Endothelial cell (in vitro differentiated cells): ENCODE measurements at regions not wholly inside any gene's neighbourhood (a gene's known extent, or its start where the extent isn't known, plus 50 kb on each side); places are given as distances from the start of the nearest gene placed in this dataset.

Source experiments
- DNase-seq: peaks from one replicate; pipeline ENCODE4 v3.0.0; 2021; ENCODE audit warnings: low spot score
- H3K27ac Mint-ChIP-seq: one replicate; pipeline ENCODE4 v1.8.0; 2021; ENCODE audit warnings: mixed read lengths, inconsistent platforms; ENCODE audit not compliant: unreplicated experiment
- H3K27me3 Mint-ChIP-seq: one replicate; pipeline ENCODE4 v1.8.0; 2021; ENCODE audit warnings: mild to moderate bottlenecking, moderate library complexity, mixed read lengths, inconsistent platforms; ENCODE audit not compliant: unreplicated experiment
- H3K36me3 Mint-ChIP-seq: one replicate; pipeline ENCODE4 v1.8.0; 2021; ENCODE audit warnings: mild to moderate bottlenecking, low read depth, mixed read lengths, inconsistent platforms; ENCODE audit not compliant: unreplicated experiment
- H3K4me1 Mint-ChIP-seq: one replicate; pipeline ENCODE4 v1.8.0; 2021; ENCODE audit warnings: mild to moderate bottlenecking, mixed read lengths, inconsistent platforms; ENCODE audit not compliant: unreplicated experiment
- H3K4me3 Mint-ChIP-seq: one replicate; pipeline ENCODE4 v1.8.0; 2021; ENCODE audit warnings: mild to moderate bottlenecking, mixed read lengths, inconsistent platforms; ENCODE audit not compliant: unreplicated experiment
- H3K9me3 Mint-ChIP-seq: one replicate; pipeline ENCODE4 v1.8.0; 2021; ENCODE audit warnings: mixed read lengths, inconsistent platforms; ENCODE audit not compliant: unreplicated experiment
- CTCF ChIP-seq: fragments of 200-600 bp; sonication (generic); IDR thresholded peaks from one replicate; pipeline ENCODE4 v1.5.0; 2021; ENCODE audit warnings: antibody characterized with exemption; ENCODE audit not compliant: unreplicated experiment

GRCh38 chr6:77151241-77151640 lies 312.1 kb downstream of the HTR1B start:
- no peak for TF ChIP-seq CTCF
- H3K36me3 Mint-ChIP-seq: no peaks in the 10 kb centered on the region
- H3K4me1 Mint-ChIP-seq: no peaks in the 10 kb centered on the region
- peaks cover 1% of the 10 kb centered on the region for H3K27me3 Mint-ChIP-seq
- H3K9me3 Mint-ChIP-seq: no peaks in the 10 kb centered on the region
- DNase-seq: no peak
- H3K27ac Mint-ChIP-seq: no peak overlapping the region
- no peak overlapping the region for H3K4me3 Mint-ChIP-seq

GRCh38 chr6:77150736-77151135 lies 312.6 kb downstream of the HTR1B start:
- Mint-ChIP-seq H3K27me3 (no peaks in the 10 kb centered on the region), H3K4me1 (no peaks in the 10 kb centered on the region), H3K4me3 (no peak overlapping the region)

GRCh38 chr6:77145244-77145643 lies 318.0 kb downstream of the HTR1B start:
- H3K27ac Mint-ChIP-seq: no peak overlapping the region
- H3K36me3 Mint-ChIP-seq: no peaks in the 10 kb centered on the region
- no peak for TF ChIP-seq CTCF
- H3K9me3 Mint-ChIP-seq: no peaks in the 10 kb centered on the region
- no peak overlapping the region for H3K4me3 Mint-ChIP-seq
- H3K27me3 Mint-ChIP-seq: peaks cover 2% of the 10 kb centered on the region
- H3K4me1 Mint-ChIP-seq: no peaks in the 10 kb centered on the region
- DNase-seq: no peak

More at GRCh38 chr6:77150736-77151135, 312.6 kb downstream of the HTR1B start:
- Mint-ChIP-seq H3K27ac (no peak overlapping the region), H3K9me3 (no peaks in the 10 kb centered on the region), H3K36me3 (no peaks in the 10 kb centered on the region)
- DNase-seq: no peak
- no peak for TF ChIP-seq CTCF

- H3K36me3 Mint-ChIP-seq: no peaks in the 10 kb centered on the region
- H3K4me3 Mint-ChIP-seq: no peak overlapping the region
- no peaks in the 10 kb centered on the region for H3K4me1 Mint-ChIP-seq
- H3K27me3 Mint-ChIP-seq: peaks cover 2% of the 10 kb centered on the region
- H3K27ac Mint-ChIP-seq: no peak overlapping the region
- DNase-seq: no peak
- no peaks in the 10 kb centered on the region for H3K9me3 Mint-ChIP-seq
- TF ChIP-seq CTCF: no peak
These were observed 319.4 kb downstream of the HTR1B start for GRCh38 chr6:77143659-77144447.

- Mint-ChIP-seq H3K4me1 (peaks cover 2% of the 10 kb centered on the region), H3K9me3 (no peaks in the 10 kb centered on the region), H3K4me3 (no peak overlapping the region), H3K36me3 (no peaks in the 10 kb centered on the region), H3K27me3 (no peaks in the 10 kb centered on the region), H3K27ac (no peak overlapping the region)
- TF ChIP-seq CTCF: no peak
- DNase-seq: no peak
These were observed 327.2 kb downstream of the HTR1B start for GRCh38 chr6:77136086-77136485.
